ENCODE measurements at regions not wholly inside any gene's neighbourhood (a gene's known extent, or its start where the extent isn't known, plus 50 kb on each side); places are given as distances from the start of the nearest gene placed in this dataset.
A peak's percentile ranks its signal among the peaks of the same experiment; 100 is the strongest.

DNA sequence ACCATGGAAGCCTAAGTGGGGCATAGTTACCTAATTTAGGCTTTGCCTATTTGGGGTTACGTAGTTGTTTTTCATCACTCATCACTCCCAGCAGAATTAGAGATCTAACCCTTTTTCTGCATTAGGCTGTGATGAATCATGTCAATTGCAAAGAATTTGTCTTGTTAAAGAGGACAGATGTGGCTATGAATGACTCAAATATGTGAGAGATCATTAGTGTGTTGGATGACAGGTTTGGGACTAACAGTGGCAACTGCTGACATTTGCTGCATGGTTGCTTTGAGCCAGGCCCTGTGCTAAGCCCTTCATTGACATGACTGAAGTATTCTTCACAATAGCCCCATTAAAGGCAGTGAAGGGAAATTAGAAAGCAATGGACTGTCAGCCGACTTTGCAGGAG, 83.4 kb upstream of the BMPER start:
- no peak for DNase-seq

DNA sequence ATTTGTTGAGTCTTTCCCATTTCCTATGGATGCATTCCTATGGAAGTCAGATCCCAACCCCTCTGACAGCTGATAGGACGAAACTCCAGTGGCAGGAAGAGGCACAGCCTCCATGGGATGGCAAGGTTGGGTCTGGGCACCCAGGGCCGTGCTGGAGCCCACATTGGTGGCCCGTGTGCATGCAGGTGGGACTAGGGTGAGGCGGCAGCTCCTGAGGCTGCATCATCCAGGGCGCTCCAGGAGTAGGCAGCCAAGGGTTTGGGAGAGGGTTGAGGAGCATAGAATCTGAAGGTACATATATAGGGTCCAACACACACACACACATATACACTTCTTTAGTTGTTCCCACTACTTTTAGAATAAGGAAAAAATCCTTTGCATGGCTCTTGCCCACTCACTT, 81.4 kb upstream of the BMPER start:
- DNase-seq, result no peak

DNA sequence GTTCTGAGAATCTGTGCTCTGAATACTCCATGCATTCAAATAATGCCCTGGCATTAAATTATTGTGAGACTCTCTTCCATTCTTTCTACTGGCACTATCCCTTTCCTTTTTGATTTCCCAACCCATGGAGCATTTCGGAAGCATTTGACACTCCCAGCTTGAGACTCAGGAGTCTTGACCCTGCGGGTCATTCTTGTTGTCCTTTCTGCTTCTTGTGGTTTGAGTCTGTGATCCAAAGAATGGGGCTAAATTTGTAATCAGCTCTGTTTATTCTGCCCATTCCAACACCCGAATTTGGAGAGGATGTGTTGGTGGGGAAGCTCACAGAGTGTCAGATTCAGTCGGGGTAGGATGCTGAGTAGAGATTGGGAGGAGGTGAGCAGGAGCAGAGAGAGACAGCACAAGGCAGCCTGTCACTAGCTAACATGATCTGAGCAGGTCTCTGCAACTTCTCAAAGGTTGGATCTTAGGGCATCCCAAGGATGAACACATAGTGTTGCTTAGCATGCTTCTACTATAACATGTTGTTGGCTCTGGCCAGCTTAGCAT, 80.4 kb upstream of the BMPER start:
- no peak for DNase-seq

DNA sequence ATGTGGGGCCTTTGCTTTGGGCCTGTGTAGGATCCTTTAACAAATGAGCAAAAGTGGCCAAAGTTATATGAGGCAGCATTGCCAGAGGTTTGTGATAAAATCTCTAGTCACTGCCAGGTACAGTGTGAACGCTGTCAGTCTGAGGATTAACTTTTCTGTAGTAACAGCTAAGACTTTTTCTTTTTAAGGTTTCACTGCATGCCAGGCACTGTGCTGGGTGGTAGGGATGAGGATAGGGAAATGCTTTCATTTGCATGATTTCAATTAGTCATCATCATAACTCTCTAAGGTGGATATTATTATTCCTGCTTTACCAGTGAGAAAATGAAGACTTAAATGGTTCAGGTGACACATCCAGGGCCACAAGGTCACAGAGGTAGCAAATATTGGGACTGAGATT, 79.7 kb upstream of the BMPER start:
- no peak for DNase-seq

DNA sequence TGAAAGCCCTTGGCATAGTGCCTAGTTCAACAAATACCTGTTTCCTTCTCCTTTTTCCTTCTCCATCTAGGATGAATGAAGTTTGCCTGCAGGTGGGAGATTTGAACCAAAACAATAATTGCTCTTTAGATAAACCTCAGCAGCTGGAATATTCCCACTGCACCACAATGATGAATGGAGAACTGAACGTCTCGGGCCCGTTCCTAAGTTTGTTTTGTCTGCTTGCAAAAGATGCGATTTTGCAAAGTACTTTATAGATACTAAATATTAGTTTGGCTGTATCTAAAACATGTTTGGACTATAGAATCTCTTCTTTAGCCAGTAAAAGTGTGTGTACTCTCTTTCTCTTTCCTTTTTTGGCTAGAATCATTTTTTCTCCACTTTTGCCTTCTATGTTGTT, 75.8 kb upstream of the BMPER start:
- DNase-seq, result no peak

DNA sequence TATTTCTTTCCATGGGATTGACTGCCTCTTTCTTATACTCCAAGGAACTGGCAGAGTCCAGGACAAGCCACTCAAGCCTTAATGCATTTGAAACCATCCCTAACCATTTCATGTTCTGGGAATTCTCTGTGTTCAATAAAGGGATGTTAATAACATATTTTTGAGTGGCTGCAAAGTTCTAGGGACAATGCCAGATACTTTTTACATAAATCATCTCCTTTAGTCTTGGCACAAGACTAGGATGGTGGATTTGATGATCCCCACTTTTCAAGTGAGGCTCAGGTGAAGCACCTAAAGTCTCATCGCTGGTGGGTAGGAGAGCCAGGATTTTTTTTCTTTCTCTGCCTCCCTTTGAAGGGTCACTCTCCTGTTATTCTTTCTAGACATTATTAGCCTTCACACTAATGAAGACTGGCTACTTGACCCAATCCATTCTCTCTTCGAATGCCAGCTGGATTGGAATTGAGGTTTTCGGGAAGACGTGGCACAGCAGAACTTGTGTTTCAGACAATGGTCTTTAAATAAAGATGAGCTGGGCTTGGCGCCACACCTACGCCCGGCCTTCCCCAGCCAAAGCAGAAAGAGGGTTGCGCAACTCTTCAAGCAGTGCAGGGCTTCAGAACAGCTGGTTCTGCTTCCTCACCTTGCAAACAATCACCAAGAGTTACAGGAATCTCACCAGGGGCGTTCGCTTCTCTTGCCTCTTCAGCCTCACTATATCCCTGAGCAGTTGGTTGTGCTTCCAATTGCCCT, 73.8 kb upstream of the BMPER start:
- DNase-seq, result no peak

DNA sequence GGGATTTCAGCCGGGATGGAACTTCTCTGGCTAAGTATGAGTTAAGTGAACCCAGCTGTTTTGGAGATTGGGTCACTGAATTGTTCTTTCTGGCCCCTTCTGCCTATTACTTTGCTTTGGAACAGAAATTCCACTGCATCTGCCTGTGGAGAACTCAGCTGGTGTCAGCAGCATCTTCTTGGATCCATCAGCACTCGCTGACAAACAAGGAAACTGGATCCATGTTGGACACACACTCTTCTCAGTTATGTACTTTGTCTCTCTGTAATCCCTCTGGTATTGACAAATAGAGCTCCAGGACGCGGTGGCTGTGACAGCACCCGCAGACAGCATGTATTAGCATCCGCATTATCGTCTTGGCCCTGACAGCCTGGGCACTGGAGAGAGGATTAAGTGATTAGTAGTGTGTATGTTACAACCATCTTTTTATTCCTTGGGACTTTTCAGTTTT, 73.0 kb upstream of the BMPER start:
- DNase-seq, result no peak

DNA sequence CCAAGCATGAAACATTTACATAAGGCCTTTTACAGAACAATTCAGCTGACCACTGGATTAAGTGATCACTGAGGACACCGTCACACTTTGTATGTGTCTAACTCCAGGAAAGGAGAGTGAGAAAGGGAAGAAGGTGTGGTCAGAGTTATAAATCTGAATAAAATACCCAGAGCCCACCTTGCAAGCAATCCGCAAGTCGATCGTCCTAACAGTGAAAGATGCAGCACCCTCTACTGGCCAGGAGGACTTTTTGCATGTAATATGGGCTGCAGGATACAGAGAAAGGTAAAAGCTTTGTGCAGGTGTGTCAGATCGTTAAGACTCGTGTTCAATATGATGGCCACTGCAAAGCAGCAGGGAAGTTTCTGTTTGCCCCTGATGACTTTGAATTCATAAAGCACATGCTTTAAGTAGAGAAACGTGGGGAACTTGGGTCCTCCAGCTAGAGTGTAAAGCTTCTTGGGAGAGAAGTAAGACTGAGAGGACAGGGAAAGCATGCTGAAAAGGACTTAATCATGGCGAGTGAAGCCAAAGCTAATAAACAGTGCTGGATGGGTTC, 68.5 kb upstream of the BMPER start:
- DNase-seq, result peak; percentile 12 to 22

DNA sequence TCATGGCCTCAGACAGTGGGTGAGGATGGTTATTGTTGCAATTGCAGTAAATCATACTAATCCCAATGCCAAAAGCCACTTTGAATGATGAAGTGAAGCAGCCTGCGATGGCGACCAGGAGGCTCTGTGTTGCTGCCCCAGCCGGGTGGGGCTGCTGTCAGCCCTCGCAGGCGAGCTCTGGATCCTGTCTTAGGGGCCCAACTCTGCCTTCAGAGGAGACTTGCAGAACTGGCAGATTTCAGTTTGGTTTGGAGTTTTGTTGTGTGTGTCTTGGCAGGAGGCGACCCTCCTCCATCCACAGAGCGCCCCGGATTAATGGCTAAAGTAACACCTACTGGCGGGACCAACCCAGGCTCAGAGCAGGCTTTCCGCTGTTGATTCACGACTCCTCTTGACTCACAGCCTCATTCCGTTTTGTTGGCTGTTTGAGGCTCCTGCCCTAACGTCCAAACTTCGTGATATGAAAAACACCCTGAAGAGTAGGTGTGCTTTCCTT, 67.9 kb upstream of the BMPER start:
- no peak for DNase-seq

DNA sequence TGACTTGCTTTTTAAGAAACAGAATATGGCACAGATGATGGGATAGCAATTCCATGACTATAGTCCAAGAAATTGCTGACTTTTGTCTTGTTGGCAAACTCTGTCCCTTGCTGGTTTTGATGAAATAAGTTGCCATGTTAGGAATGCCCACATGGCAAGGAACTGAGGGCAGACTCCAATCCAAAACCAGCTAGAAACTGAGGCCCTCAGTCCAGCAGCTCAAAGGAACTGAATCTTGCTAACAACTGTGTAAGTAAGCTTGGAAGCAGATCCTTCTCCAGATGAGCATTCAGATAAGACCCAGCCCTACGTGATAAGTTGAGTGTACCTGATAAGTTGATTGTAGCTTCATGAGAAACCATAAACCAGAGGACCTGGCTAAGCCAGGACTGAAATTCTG, 64.3 kb upstream of the BMPER start:
- no peak for DNase-seq

DNA sequence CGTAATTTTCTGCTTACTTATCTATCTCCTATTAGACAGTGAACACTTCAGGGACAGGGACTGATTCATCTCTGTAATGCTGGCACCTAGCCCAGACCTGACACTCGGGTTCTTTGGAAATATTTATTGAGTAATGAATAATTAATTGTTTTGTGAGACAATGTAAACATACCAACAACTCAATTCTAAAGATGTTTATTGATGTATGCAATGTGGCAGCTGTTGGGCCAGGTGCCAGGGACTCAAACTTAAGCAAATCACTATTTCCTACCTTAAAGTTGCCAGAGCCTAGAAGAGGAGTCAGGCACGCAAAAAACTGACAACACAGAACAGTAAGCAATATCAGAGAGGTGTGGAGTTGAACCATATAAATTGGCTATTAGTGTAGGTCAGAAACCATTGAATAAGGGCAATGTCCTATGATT, 63.6 kb upstream of the BMPER start:
- no peak for DNase-seq

DNA sequence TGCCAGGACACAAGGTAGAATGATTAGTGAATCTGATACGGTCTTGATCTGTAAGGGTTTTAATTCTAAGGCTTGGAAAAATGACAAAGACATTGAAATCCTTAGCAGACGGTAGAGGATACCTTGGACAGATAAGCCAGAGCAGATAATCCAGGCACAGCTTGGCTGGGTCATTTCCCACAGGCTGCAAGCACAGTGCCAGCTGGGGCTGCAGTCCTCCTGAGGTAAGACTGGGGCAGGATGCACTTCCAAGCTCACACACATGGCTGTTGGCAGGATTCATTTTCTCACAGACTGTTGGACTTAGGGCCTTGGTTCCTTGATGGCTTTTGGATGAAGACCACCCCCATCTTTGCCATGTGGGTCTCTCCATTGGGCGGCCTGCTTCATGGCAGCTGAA, 63.2 kb upstream of the BMPER start:
- DNase-seq, result no peak

DNA sequence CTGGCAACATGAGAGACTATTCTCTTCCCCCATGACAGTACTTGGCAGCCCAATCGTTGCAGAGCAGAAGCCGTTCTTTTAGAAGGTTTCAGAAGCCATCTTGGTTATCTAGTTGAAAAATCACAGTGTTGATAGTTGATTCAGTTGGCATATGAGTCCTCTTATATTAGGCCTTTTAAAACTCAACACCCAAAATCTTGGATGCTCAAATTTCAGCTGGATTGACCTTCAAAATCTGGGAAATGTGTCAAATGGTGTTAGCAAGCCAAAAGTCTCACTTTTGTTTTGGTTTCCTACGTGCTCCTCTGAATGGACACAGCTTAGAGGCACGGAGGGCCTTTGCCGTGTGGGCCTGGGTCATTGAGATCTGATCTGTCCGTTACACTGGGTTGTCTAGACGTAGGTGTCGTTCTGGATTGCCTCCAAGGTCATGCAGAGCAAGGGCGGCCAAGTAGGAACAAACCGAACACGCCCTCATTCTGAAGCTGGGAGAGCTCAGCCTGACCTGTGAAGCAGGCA, 59.3 kb upstream of the BMPER start:
- no peak for DNase-seq

DNA sequence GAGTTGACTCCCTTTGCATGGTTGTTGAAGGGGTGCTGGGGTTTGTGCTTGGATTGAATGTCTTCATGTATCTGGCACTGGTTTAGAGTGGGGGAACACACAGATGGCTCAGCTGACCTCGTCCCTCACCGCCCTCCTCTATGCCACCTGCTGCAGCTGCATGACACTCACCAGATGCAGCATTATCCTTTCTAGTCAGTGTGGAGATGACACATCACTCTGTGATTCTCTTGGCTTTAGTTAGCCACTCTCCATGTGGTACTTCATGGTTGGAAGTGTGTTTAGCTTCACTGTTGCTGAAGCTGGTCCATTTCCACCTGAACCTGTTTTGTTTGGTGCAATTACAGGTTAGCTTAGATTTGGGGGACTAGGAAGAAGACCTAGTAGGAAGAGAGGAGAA, 56.3 kb upstream of the BMPER start:
- no peak for DNase-seq

DNA sequence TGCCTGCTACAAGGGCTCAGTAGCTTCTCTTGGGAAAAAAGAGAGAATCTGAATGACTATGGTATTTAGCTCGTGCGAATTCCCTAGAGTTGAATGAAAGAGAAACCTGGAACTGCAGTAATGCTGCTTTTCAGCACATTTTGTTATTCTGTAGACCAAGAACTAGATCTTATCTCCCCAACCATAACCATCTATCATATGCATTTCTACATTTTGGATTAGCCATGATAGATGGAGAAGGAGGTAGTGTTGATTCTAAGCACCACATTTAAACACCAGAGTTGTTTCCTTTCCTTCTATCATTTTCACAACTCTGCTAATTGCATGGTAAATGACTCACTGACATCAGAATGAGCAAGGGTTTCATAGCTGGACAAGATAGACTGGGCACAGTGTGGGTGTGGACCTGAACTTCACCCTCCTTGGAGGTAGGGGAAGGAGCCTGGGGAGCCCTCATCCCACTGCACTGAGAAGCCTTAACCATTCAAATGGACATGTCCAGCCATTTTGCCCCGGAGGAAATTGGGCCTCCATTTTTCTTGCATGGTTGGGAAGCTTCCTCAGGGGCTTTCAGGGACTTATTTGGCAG, 55.3 kb upstream of the BMPER start:
- DNase-seq, result no peak

DNA sequence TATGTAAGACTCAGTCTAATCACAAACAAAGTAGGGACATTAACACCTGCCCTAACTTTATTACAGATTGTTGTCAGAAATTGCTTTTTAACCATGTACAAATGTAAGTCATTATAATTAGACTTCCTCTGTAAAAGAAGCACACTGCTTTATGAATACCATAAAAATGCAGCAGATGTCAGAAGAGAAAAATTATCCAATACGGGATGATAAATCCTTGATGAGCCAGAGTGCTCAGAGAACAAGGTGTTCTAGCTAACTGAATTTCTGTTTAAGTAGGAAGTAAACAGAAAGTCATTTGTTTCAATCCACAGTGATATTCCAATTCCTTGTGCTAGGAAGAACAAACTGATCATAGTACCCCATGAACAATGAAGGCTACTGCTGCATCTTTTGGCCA, 54.6 kb upstream of the BMPER start:
- no peak for DNase-seq

DNA sequence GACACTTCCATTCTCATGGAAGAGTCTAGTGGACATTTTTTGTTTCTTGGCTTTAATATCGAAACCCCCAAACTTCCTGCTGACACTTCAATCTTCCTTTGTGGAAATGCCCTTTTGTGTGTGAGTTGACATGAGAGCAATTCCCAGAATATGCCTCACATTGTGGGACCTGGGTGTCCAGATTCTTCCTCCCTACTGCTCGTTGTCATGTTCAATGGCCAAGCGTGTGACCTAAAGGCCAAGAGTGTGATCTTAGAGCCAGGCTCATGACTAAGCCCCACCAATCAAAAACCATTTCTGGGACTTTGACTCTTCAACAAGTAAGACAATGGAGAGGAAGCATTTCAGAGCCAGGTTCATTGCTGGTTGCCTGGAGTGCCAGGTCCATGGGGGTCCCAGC, 52.5 kb upstream of the BMPER start:
- no peak for DNase-seq

DNA sequence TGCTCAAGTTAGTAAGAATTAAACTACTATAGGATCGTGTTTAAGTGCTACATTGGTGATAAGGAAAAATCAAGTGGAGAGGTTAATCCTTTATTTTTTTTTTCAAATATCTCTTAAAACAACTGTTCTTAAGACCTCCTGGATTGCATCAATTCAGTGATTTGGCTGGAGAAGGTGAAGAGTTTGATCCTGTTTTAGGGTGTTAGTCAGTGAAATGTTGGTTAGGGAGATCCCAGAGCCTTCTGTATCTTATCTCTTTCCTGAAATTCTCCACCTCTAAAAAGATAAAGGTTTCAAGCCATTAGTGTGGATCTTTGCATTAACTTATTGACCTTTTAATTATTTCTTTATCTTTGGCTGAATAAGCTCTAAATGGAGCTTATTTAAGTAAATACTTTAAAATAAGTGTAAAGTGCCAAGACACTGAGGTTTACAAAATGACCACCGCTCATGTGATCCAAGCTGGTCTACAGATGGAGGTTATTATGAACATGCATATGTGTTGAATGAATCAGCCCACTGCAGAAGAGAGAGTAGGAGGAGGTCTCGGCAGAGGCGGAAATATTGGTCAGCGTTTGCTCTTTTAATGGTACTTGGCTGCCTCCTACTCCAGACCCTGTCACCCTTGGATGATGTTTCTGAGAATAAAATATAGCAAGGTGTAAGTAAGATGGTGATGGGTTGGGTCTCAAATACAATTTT, 51.8 kb upstream of the BMPER start:
- no peak for DNase-seq

DNA sequence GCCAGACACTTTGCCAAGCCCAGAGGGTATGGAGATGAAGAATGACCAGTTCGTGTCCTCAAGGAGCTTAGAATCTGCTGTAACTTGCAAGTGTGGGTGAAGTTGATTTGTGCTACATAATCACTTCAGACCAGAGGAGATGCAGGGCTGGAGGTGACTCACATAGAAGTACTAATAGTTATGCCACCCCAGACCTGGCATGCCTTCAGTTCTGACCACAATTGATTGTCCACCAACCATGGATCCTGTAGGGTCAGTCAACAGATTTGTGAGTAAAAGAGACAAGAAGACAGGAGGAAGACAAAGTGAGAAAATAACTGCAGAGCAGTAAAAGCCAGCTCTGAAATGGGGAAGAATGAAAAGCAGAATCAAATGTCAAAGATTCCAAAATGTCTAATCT, 51.2 kb upstream of the BMPER start:
- DNase-seq, result no peak

DNA sequence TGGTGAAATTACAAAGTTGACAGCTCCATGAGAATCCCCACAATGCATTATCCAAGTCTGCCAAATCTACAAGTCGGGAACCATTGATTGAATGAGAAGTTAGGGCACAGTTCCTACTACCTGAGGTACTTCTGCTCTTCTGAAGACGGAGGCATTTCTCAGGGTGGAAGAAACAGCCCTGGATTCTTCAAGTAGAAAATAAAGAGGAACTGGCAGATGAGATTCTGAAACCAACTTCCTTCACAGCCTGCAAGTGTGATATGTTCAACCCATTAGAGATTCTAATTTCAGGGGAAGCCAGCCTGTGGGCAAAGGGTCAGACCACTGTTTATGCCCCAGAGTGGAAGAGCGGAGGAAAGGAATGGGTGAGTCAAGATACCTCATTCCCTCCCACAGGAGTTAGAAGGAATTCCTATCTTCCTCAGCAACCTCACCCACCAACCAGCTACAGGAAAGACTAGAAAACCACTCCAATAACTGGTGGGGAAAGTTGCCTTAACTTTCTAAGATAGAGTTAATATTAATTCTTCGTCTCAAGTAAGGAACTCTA, 50.5 kb upstream of the BMPER start:
- DNase-seq, result no peak

Measured in activated CD4-positive, alpha-beta T cell treated with anti-CD3 and anti-CD28 coated beads, Interleukin-2, amount 50 U/mL, for 48 hours (primary cell).